Tibial nerve (tissue), 3 donors: ENCODE measurements at regions not wholly inside any gene's neighbourhood (a gene's known extent, or its start where the extent isn't known, plus 50 kb on each side); places are given as distances from the start of the nearest gene placed in this dataset.

Experiments used
- POLR2A ChIP-seq, 2 donors: fragments of 450-650 bp; IDR thresholded peaks; one replicate each; pipeline ENCODE4 v1.6.1; 2017; ENCODE audit warnings: antibody characterized with exemption in 2 of 2, mild to moderate bottlenecking in 2 of 2, moderate library complexity in 2 of 2
- TF ChIP-seq, protein P1 (sequence below), 5 experiments: fragments of 200-600 bp in 3 of 5; fragments of 450-650 bp in 2 of 5; sonication (generic) in 3 of 5; IDR thresholded peaks; one replicate each; pipeline ENCODE4 v1.5.1; 2016 to 2019; ENCODE audit warnings: antibody characterized with exemption in 5 of 5, mild to moderate bottlenecking in 3 of 5, moderate library complexity in 2 of 5

DNA sequence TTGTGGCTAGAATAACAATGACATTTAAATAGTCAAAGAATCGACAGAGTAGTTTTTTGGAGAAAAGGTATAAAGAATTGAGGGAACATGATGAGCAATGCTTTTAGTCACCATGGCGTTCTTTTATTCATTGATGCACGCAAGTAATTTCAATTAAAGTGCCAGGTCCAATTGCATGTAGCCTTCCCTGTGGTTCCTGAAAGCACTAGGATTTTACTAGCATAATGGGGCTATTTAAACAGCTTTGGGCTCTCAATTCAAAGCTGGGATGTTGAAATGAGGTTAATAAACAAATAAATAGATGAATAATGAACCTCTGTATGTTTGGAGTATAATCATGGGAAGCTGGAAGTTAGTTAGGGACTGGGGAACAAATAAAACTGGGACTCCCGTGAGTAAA, 121.2 kb upstream of the GAP43 start:
- no peak for TF ChIP-seq POLR2A (IDR thresholded peaks at IDR 0.05)
- TF ChIP-seq, protein P1, sequence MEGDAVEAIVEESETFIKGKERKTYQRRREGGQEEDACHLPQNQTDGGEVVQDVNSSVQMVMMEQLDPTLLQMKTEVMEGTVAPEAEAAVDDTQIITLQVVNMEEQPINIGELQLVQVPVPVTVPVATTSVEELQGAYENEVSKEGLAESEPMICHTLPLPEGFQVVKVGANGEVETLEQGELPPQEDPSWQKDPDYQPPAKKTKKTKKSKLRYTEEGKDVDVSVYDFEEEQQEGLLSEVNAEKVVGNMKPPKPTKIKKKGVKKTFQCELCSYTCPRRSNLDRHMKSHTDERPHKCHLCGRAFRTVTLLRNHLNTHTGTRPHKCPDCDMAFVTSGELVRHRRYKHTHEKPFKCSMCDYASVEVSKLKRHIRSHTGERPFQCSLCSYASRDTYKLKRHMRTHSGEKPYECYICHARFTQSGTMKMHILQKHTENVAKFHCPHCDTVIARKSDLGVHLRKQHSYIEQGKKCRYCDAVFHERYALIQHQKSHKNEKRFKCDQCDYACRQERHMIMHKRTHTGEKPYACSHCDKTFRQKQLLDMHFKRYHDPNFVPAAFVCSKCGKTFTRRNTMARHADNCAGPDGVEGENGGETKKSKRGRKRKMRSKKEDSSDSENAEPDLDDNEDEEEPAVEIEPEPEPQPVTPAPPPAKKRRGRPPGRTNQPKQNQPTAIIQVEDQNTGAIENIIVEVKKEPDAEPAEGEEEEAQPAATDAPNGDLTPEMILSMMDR (IDR thresholded peaks at IDR 0.05), result no peak
